Esophagus squamous epithelium (tissue), 5 donors: ENCODE measurements at regions not wholly inside any gene's neighbourhood (a gene's known extent, or its start where the extent isn't known, plus 50 kb on each side); places are given as distances from the start of the nearest gene placed in this dataset.
A peak's percentile ranks its signal among the peaks of the same experiment; 100 is the strongest.

Experiments used
- DNase-seq: peaks from one replicate; lab custom pipeline; 2025; lab: John Stamatoyannopoulos, UW
- H3K27ac ChIP-seq, 4 donors: fragments of 200-600 bp; sonication (generic); one replicate each; pipeline ENCODE4 v1.5.1; 2016 to 2019; ENCODE audit warnings: mild to moderate bottlenecking in 1 of 4
- H3K27me3 ChIP-seq, 4 donors: fragments of 200-600 bp; sonication (generic); 1 replicate in 3 of 4; 2 replicates in 1 of 4; pipeline versions ENCODE4 v1.5.1 to v1.6.0; 2017 to 2021; ENCODE audit warnings: antibody characterized with exemption in 1 of 4
- H3K36me3 ChIP-seq, 3 donors: fragments of 200-600 bp; sonication (generic); one replicate each; pipeline ENCODE4 v1.5.1; 2016 to 2019
- H3K4me1 ChIP-seq, 3 donors: fragments of 200-600 bp; sonication (generic); one replicate each; pipeline ENCODE4 v1.5.1; 2017 to 2019
- H3K4me3 ChIP-seq, 4 donors: fragments of 200-600 bp; sonication (generic); 1 replicate in 3 of 4; 2 replicates in 1 of 4; pipeline ENCODE4 v1.5.1; 2016 to 2019; ENCODE audit warnings: mild to moderate bottlenecking in 2 of 4, moderate library complexity in 1 of 4
- H3K9me3 ChIP-seq, 3 donors: fragments of 200-600 bp; sonication (generic); one replicate each; pipeline ENCODE4 v1.5.1; 2016 to 2019
- POLR2A ChIP-seq, 4 donors: fragments of 450-650 bp; IDR thresholded peaks; one replicate each; pipeline ENCODE4 v1.6.1; 2017; ENCODE audit warnings: antibody characterized with exemption in 4 of 4, mild to moderate bottlenecking in 4 of 4, moderate library complexity in 3 of 4
- WGBS, 2 donors: methylation state at CpG; one replicate each; pipeline ENCODE4 v1.1.5; 2018; 5-methylcytosine and 5-hydroxymethylcytosine counted together
- intact Hi-C: fragments of 100-400 bp; cut with DNase I; formaldehyde crosslinking; loops from one replicate; pipeline ENCODE4 v1.15.0; 2022
- TF ChIP-seq, protein P1 (sequence below), 6 experiments: fragments of 450-650 bp in 4 of 6; fragments of 200-600 bp in 2 of 6; sonication (generic) in 2 of 6; IDR thresholded peaks; one replicate each; pipeline ENCODE4 v1.5.1; 2016 to 2019; ENCODE audit warnings: antibody characterized with exemption in 6 of 6, mild to moderate bottlenecking in 4 of 6, moderate library complexity in 4 of 6
- donor health status: DM: yes; HTN: yes; CAD: no.

DNA sequence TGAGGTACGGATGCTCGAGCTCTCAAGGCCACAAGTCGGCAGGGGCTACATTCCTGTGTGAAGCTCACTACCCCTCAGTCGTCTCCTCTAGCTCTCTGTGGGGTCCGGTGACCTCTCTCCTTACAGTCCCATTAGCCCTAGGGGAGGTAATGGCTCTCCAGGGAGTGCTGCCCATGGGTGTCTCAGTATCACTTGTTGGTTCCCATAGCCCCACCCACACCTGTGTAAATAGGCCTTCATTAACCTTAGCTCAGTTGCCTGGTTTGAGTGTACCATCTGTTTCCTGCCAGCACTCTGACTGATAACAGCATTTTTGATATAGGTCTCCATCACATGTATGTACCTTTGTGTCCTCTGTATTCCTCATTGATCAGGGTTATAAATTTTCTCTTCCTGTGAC, 133.2 kb upstream of the KCNJ15 start:
- Histone ChIP-seq H3K27ac (no peak overlapping the region), H3K9me3 (no peaks in the 10 kb centered on the region), H3K4me1 (no peaks in the 10 kb centered on the region), H3K27me3 (peaks cover 0 to 31% (median 0%) of the 10 kb centered on the region in 4 donors), H3K4me3 (no peak overlapping the region), H3K36me3 (no peaks in the 10 kb centered on the region)
- intact Hi-C loops: no loop called here
- TF ChIP-seq, protein P1, sequence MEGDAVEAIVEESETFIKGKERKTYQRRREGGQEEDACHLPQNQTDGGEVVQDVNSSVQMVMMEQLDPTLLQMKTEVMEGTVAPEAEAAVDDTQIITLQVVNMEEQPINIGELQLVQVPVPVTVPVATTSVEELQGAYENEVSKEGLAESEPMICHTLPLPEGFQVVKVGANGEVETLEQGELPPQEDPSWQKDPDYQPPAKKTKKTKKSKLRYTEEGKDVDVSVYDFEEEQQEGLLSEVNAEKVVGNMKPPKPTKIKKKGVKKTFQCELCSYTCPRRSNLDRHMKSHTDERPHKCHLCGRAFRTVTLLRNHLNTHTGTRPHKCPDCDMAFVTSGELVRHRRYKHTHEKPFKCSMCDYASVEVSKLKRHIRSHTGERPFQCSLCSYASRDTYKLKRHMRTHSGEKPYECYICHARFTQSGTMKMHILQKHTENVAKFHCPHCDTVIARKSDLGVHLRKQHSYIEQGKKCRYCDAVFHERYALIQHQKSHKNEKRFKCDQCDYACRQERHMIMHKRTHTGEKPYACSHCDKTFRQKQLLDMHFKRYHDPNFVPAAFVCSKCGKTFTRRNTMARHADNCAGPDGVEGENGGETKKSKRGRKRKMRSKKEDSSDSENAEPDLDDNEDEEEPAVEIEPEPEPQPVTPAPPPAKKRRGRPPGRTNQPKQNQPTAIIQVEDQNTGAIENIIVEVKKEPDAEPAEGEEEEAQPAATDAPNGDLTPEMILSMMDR (IDR thresholded peaks at IDR 0.05): no peak
- TF ChIP-seq POLR2A (IDR thresholded peaks at IDR 0.05): no peak
- WGBS, 2 donors: 83 to 95% methylated on average over 5 of the region's 5 CpGs
- DNase-seq: no peak

DNA sequence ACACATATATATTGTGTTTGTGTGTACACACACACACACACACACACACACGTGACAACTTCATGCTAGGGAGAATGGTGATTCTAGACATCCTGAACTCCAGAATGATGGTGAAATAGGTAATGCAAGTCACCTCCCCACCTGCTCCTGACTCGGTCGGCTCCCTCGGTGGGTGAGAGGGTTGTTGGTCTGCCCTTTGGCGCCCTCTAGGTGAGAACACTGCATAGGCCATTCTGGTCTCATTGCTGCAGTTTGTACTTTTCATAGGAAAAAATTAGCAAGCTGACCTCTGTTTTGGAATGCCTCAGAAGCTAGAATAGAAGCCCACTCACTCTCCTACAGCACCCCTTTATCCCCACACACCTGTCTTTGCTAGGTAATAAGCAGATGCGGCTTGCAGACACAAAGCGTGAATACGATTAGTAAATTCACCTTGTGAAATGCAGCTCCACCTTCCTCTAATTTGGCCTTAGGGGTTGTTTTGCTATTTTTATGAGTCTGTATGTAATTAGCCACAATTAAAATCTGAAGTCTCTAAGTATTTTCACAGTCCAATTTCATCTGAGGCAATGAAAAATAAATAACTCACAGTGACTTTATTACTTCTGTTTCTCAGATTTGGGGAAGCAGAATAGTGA, 130.0 kb upstream of the KCNJ15 start:
- Histone ChIP-seq H3K27me3 (peaks cover 0 to 55% (median 0%) of the 10 kb centered on the region in 4 donors), H3K36me3 (no peaks in the 10 kb centered on the region), H3K4me3 (no peak overlapping the region), H3K27ac (no peak overlapping the region), H3K9me3 (no peaks in the 10 kb centered on the region), H3K4me1 (no peaks in the 10 kb centered on the region)
- intact Hi-C loops: no loop called here
- no peak for TF ChIP-seq POLR2A (IDR thresholded peaks at IDR 0.05)
- TF ChIP-seq, protein P1 (IDR thresholded peaks at IDR 0.05): peak in 5 of 6 experiments; percentile 17 to 74 (median 57)
- WGBS, 2 donors: 26 to 29% methylated on average over 8 of the region's 8 CpGs
- no peak for DNase-seq

DNA sequence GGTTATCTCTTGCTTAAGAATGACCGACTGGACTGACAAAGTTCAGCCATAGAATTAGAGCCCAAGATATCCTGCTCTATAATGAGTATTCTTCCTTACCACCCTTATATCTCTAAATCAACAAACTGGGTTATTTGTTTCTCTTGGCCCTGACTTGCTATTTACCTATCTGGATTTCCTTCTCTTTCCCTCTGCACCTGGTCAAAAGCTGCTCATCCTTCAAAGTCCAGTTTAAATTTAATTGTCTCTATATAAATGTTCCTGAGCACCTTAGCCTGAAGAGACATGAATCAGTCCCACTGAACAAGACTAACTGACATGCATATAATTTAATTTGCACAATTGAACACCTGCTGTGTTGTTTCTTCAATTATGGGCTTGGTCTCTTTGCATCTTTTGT, 127.1 kb upstream of the KCNJ15 start:
- TF ChIP-seq, protein P1 (IDR thresholded peaks at IDR 0.05): no peak
- no peak for TF ChIP-seq POLR2A (IDR thresholded peaks at IDR 0.05)
- Histone ChIP-seq H3K27me3 (peaks cover 0 to 83% (median 0%) of the 10 kb centered on the region in 4 donors), H3K4me3 (no peak overlapping the region), H3K9me3 (no peaks in the 10 kb centered on the region), H3K36me3 (no peaks in the 10 kb centered on the region), H3K27ac (no peak overlapping the region), H3K4me1 (no peaks in the 10 kb centered on the region)
- no peak for DNase-seq
- 76 to 94% methylated on average over 1 of the region's 1 CpG for WGBS, 2 donors
- intact Hi-C loops: loop anchor here (5.0 kb wide), 1 partner anchor 417 kb away; no protein-coding TSS in a partner anchor

DNA sequence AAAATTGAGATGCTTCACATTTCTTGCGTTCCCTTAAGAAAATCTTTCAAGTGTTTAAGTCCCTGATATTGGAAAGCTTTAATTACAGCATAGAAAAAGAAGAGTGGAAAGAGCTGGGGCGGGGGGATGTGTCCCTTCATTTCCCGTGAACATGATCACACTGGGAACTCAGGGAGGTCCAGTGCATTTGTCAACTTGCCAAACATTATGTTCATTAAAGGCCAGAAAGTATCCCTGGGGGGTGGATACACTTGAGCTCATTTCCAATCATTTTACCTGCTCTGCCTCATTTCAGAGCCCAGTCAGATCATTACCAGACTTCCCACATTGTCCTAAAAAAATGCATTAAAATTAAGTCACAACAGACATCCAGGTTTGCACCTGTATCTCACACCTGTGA, 123.6 kb upstream of the KCNJ15 start:
- no peak for DNase-seq
- H3K4me1 ChIP-seq: no peaks in the 10 kb centered on the region
- H3K36me3 ChIP-seq: no peaks in the 10 kb centered on the region
- TF ChIP-seq, protein P1 (IDR thresholded peaks at IDR 0.05): no peak
- TF ChIP-seq POLR2A (IDR thresholded peaks at IDR 0.05): no peak
- no peak overlapping the region for H3K27ac ChIP-seq
- no peak overlapping the region for H3K4me3 ChIP-seq
- peaks cover 0 to 98% (median 0%) of the 10 kb centered on the region in 4 donors for H3K27me3 ChIP-seq
- no peaks in the 10 kb centered on the region for H3K9me3 ChIP-seq
- intact Hi-C loops: loop anchor here (5.0 kb wide), 1 partner anchor 421 kb away; no protein-coding TSS in a partner anchor
- WGBS, 2 donors: 71 to 76% methylated on average over 3 of the region's 3 CpGs

DNA sequence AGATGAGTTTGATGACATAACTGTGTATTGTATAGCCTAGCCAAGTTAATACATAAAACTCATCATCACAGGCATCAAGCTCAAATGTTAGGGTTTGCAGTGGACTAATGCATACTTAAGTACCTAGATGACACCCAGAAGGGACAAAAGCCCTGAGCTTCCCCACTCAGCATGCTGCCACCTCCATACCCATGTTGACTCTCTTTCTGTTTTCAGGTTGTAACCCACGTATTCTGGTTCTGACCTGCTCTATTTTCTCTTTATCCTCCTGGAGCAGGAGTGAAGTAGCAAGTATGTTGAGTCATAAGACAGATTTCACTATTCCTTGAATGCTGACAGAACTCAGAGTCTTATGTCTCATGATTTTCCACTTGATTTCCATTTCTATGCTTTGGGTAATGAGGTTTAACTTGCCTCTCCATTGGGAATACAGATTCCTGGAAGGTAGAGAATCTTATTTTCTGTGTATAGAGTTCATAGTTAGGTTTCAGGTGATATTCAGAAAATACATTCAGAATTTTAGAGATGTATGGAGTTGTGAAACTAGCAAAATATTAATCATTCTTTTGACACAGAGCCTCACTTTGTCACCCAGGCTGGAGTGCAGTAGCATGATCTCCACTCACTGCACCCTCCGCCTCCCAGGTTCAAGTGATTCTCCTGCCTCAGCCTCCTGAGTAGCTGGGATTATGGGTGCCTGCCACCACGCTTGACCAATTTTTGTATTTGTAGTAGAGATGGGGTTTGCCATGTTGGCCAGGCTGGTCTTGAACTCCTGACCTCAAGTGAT, 122.5 kb upstream of the KCNJ15 start:
- Histone ChIP-seq H3K27ac (no peak overlapping the region), H3K4me3 (no peak overlapping the region), H3K9me3 (no peaks in the 10 kb centered on the region), H3K27me3 (peaks cover 0 to 99% (median 0%) of the 10 kb centered on the region in 4 donors), H3K4me1 (peaks cover 0 to 1% (median under 1%) of the 10 kb centered on the region in 3 donors), H3K36me3 (no peaks in the 10 kb centered on the region)
- DNase-seq: no peak
- TF ChIP-seq, protein P1 (IDR thresholded peaks at IDR 0.05): no peak
- no peak for TF ChIP-seq POLR2A (IDR thresholded peaks at IDR 0.05)
- intact Hi-C loops: loop anchor here (5.0 kb wide), 1 partner anchor 422 kb away; no protein-coding TSS in a partner anchor
- WGBS, 2 donors: 82 to 87% methylated on average over 3 of the region's 3 CpGs
